Muscle of back (tissue), 3 donors: ENCODE measurements at regions not wholly inside any gene's neighbourhood (a gene's known extent, or its start where the extent isn't known, plus 50 kb on each side); places are given as distances from the start of the nearest gene placed in this dataset.
A peak's percentile ranks its signal among the peaks of the same experiment; 100 is the strongest.

ENCODE experiments used
- DNase-seq, 3 donors: peaks; one replicate each; pipeline versions ENCODE4 v3.0.0 to v3.0.0-alpha.2; 2013

DNA sequence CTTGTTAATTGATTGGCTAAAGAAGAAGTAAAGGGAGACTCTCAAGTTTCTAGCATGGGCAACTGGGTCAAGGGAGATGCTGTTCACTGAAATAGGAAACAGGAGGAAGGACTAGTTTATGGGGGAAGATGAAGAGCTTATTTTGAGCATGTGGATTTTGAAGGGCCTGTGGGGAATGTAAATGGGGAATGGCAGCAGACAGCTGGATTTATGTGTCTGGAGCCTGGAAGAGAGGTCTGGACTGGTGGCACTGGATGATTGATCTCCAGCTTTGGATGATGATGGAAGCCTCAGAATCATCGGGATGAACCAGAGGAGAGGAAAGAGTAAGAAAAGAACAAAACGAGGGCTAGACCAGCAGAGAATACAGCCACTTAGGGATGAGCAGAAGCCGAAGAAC is 54.9 kb upstream of the ENAH start:
- DNase-seq, result no peak

DNA sequence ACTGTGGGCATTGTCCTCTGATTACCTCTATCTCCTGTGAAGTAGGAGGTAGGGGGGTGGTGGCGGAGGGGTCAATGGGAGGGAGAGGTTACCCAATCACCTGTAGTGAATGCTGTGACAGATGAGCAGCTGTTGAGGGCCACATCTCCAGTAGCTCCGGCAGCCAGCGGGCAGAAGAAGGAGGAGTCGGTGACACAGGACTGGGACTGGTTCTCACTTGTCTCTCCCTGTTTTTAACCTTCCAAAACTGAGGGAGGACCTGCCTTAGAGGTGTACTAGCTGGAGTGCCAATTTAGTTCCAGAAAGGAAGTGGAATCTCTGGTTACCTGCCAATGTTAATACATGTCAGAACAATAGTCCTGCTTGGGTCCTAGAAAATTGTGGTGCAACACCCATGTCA is 56.2 kb upstream of the ENAH start:
- no peak for DNase-seq

DNA sequence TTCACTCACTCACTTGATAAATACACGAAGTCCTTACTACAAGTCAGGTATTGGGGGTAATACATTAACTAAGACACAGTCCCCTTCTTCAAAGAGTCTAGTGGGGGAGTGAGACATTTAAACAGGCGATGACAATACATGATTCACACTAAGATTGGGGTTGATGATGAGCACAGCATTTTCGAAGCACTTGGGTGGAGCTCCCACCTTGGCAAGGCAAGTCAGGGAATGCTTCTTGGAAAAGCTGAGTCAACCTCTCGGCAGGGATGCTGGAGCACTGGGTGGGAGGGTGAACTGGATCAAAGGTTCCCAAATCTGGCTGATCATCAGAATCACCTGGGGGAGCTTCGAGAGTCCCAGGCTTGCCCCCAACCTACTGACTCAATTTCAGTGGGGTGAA is 57.9 kb upstream of the ENAH start:
- peak in 1 of 3 donors; percentile 60 for DNase-seq

DNA sequence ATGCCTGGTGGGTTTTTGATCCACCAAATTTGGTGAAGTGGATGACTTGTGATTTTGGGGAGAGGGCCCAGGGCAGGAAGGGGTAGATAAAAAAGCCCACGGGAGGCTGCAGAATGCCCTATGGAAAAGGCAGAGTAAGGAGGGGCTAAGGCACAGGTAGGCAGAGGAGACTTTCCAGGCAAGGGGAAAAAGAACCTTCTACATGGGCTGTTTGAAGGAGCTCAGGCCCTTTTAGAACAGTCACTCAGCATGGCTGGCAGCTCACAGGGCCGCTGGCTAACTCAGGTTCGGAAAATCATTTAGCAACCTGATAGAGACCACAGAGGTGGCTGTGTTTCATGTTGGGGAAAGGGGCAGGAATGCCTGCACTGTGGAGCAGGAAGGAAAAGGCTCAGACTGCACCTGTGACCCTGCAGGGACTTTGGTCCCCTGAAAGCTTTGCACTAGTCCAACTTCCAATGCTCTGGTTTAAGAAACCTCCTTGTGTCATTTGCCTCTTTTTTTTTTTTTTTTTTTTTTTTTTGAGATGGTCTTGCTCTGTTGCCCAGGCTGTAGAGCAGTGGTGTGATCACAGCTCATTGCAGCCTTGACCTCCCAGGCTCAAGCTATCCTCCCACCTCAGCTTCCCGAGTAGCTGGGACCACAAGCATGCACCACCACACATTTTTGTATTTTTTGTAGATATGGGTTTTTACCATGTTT is 58.5 kb upstream of the ENAH start:
- no peak for DNase-seq

DNA sequence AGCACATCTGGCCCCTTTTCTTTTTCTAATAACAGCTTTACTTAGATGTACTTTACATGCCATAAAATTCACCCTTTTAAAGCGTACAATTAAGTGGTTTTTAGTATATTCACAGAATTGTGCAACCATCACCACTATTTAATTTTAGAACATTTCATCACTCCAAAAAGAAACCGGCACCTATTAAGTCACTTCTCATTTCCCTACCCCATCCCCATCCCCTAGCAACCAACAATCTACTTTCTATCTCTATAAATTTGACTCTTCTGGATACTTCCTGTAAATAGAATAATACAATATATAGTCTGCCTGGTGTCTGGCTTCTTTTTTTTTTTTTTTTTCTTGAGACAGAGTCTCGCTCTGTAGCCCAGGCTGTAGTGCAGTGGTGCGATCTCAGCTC is 59.5 kb upstream of the ENAH start:
- DNase-seq, result no peak

DNA sequence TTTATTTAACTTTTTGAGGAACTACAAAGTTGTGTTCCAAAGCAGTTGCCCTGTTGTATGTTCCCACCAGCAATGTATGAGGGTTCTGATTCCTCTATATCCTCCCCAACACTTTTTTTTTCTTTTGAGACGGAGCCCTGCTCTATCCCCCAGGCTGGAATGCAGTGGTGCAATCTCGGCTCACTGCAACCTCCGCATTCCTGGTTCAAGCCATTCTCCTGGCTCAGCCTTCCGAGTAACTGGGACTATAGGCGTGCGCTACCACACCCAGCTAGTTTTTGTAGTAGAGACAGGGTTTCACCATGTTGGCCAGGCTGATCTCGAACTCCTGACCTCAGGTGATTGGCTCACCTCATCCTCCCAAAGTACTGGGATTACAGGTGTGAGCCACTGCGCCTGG is 60.4 kb upstream of the ENAH start:
- no peak for DNase-seq

DNA sequence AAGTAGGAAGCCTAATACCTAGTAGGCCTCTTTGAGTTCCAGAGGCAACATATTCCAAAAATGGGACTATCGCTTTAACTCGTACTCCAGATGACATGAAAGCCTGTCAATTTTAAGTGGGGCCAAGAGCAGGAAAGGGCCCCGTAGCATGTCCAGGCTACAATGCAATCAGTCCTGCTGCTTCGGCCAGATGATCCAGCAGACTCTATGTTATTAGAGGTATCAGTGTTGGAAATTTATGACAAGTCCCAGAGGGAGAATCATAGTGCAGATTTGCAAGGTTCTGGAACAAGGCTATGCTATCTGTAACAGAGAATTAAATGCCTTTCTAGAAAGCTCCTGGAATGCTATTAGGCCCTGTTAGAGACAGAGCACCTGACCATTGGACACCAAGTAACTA is 56.7 kb upstream of the SRP9 start:
- peak in 1 of 3 donors; percentile 21 for DNase-seq

DNA sequence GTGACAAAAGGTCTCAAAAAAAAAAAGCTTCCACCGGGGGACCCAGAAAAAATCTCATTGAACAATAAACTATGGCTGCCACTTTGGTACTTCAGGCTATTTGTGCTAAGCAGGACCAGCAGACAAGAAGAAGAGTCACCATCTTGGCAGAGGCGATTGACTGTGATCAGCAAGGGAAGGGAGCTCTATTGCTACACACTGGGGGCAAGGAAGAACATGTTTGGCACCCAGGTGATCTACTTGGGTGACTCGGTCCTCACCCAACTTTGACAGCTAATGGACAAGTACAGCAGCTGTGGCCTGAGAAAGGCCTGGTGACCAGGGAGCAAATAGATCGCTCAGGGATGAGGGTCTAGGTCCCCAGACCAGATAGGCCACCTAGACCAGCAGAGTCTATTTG is 53.4 kb upstream of the SRP9 start:
- no peak for DNase-seq
